ENCODE measurements at regions not wholly inside any gene's neighbourhood (a gene's known extent, or its start where the extent isn't known, plus 50 kb on each side); places are given as distances from the start of the nearest gene placed in this dataset.

DNA sequence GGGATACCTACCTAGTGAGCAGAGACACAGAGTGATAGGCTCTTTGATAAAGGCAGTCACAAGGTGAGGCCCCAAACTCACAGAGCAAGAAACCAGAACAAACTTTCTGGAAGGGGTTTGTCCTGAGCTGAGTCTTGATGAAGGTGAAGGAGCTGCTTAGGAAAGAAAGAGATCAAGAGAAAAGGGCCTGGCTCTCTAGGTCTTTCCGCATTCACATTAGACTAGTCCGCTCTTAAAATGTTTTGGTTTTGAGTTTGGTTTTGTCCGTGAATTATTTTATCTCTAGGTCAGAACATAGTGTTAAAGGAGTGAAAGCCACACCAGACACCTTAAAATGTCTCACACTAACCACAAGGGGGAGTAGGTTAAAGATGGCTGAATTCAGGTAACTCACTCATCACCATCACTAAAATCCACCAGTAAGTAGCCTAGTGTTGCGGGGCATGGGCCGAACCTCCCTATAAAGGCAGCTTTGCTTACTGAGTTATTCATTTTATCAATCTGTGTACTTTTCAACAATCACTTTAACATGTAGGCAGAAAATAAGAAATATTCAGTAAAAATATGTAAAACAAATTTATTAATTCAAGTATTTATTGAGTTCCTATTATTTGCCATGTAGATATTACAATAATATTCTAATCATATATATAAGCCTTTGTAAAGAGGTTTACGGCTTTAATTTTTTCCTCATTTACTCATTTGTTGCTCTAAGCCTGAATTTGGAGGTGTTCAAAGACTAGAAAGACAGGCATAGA lies 121.5 kb upstream of the TSC22D2 start:
- TF ChIP-seq YY1 (IDR thresholded peaks at IDR 0.05; ENCODE audit: insufficient read depth, insufficient read length) (no peak), ZNF274 (IDR thresholded peaks at IDR 0.05; ENCODE audit: low read depth, low read length) (no peak), SUZ12 (IDR thresholded peaks at IDR 0.05; ENCODE audit: extremely low read depth, insufficient read depth, insufficient read length) (no peak)

Data from NT2/D1 (cell line).